ENCODE measurements at regions not wholly inside any gene's neighbourhood (a gene's known extent, or its start where the extent isn't known, plus 50 kb on each side); places are given as distances from the start of the nearest gene placed in this dataset.

- Histone ChIP-seq H3K4me1 (ENCODE audit: insufficient read depth, low read length, severe bottlenecking) (no peaks in the 10 kb centered on the region), H3K9ac (ENCODE audit: low read length) (no peak overlapping the region), H3F3A (ENCODE audit: insufficient read depth, low read length) (0 out of 2 replicates have a peak, but pooled peaks cover 3% of the 10 kb centered on the region), H3K9me3 (ENCODE audit: low read length) (no peaks in the 10 kb centered on the region), H2AFZ (ENCODE audit: low read length) (no peak overlapping the region), H3K4me3 (ENCODE audit: low read depth, low read length, poor library complexity, severe bottlenecking) (no peak overlapping the region), H4K20me1 (ENCODE audit: insufficient read depth, low read length) (no peaks in the 10 kb centered on the region), H3K79me2 (ENCODE audit: insufficient read depth, low read length) (no peaks in the 10 kb centered on the region), H3K4me2 (ENCODE audit: low read length) (no peak overlapping the region), H3K27ac (ENCODE audit: low read depth, low read length, poor library complexity, severe bottlenecking) (no peak overlapping the region), H3K9me2 (ENCODE audit: low read depth, low read length) (no peaks in the 10 kb centered on the region), H3K27me3 (ENCODE audit: insufficient read depth, low read length) (no peaks in the 10 kb centered on the region), H3K36me3 (ENCODE audit: insufficient read depth, low read length) (no peaks in the 10 kb centered on the region)
- no peak for TF ChIP-seq EZH2 (IDR thresholded peaks at IDR 0.05; ENCODE audit: borderline replicate concordance, low read length)
- TF ChIP-seq, protein P1, sequence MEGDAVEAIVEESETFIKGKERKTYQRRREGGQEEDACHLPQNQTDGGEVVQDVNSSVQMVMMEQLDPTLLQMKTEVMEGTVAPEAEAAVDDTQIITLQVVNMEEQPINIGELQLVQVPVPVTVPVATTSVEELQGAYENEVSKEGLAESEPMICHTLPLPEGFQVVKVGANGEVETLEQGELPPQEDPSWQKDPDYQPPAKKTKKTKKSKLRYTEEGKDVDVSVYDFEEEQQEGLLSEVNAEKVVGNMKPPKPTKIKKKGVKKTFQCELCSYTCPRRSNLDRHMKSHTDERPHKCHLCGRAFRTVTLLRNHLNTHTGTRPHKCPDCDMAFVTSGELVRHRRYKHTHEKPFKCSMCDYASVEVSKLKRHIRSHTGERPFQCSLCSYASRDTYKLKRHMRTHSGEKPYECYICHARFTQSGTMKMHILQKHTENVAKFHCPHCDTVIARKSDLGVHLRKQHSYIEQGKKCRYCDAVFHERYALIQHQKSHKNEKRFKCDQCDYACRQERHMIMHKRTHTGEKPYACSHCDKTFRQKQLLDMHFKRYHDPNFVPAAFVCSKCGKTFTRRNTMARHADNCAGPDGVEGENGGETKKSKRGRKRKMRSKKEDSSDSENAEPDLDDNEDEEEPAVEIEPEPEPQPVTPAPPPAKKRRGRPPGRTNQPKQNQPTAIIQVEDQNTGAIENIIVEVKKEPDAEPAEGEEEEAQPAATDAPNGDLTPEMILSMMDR (IDR thresholded peaks at IDR 0.05; ENCODE audit: low read length), result no peak
Measured at GRCh38 chr3:168398371-168399025, 302.8 kb upstream of the GOLIM4 start.

- Histone ChIP-seq H3K79me2 (ENCODE audit: insufficient read depth, low read length) (no peaks in the 10 kb centered on the region), H3K4me1 (ENCODE audit: insufficient read depth, low read length, severe bottlenecking) (no peaks in the 10 kb centered on the region), H3F3A (ENCODE audit: insufficient read depth, low read length) (0 out of 2 replicates have a peak, but pooled peaks cover 3% of the 10 kb centered on the region), H3K27ac (ENCODE audit: low read depth, low read length, poor library complexity, severe bottlenecking) (no peak overlapping the region), H3K4me2 (ENCODE audit: low read length) (no peak overlapping the region), H2AFZ (ENCODE audit: low read length) (no peak overlapping the region), H3K9ac (ENCODE audit: low read length) (no peak overlapping the region), H3K9me2 (ENCODE audit: low read depth, low read length) (no peaks in the 10 kb centered on the region), H3K36me3 (ENCODE audit: insufficient read depth, low read length) (no peaks in the 10 kb centered on the region), H3K4me3 (ENCODE audit: low read depth, low read length, poor library complexity, severe bottlenecking) (no peak overlapping the region), H4K20me1 (ENCODE audit: insufficient read depth, low read length) (no peaks in the 10 kb centered on the region), H3K27me3 (ENCODE audit: insufficient read depth, low read length) (no peaks in the 10 kb centered on the region), H3K9me3 (ENCODE audit: low read length) (no peaks in the 10 kb centered on the region)
- TF ChIP-seq EZH2 (IDR thresholded peaks at IDR 0.05; ENCODE audit: borderline replicate concordance, low read length), result no peak
- TF ChIP-seq, protein P1 (IDR thresholded peaks at IDR 0.05; ENCODE audit: low read length), result no peak
Measured at GRCh38 chr3:168396861-168397260, 301.1 kb upstream of the GOLIM4 start.

GRCh38 chr3:168395551-168395950 lies 299.8 kb upstream of the GOLIM4 start:
- Histone ChIP-seq H3K9ac (ENCODE audit: low read length) (no peak overlapping the region), H3K9me2 (ENCODE audit: low read depth, low read length) (no peaks in the 10 kb centered on the region), H3K9me3 (ENCODE audit: low read length) (no peaks in the 10 kb centered on the region), H3K79me2 (ENCODE audit: insufficient read depth, low read length) (no peaks in the 10 kb centered on the region), H3K4me1 (ENCODE audit: insufficient read depth, low read length, severe bottlenecking) (no peaks in the 10 kb centered on the region), H3K27me3 (ENCODE audit: insufficient read depth, low read length) (no peaks in the 10 kb centered on the region), H3K4me3 (ENCODE audit: low read depth, low read length, poor library complexity, severe bottlenecking) (no peak overlapping the region), H3F3A (ENCODE audit: insufficient read depth, low read length) (0 out of 2 replicates have a peak, but pooled peaks cover 3% of the 10 kb centered on the region), H2AFZ (ENCODE audit: low read length) (no peak overlapping the region), H3K4me2 (ENCODE audit: low read length) (no peak overlapping the region), H4K20me1 (ENCODE audit: insufficient read depth, low read length) (no peaks in the 10 kb centered on the region), H3K27ac (ENCODE audit: low read depth, low read length, poor library complexity, severe bottlenecking) (no peak overlapping the region), H3K36me3 (ENCODE audit: insufficient read depth, low read length) (no peaks in the 10 kb centered on the region)
- TF ChIP-seq, protein P1 (IDR thresholded peaks at IDR 0.05; ENCODE audit: low read length), result no peak
- no peak for TF ChIP-seq EZH2 (IDR thresholded peaks at IDR 0.05; ENCODE audit: borderline replicate concordance, low read length)
